ENCODE measurements at regions not wholly inside any gene's neighbourhood (a gene's known extent, or its start where the extent isn't known, plus 50 kb on each side); places are given as distances from the start of the nearest gene placed in this dataset.

DNA sequence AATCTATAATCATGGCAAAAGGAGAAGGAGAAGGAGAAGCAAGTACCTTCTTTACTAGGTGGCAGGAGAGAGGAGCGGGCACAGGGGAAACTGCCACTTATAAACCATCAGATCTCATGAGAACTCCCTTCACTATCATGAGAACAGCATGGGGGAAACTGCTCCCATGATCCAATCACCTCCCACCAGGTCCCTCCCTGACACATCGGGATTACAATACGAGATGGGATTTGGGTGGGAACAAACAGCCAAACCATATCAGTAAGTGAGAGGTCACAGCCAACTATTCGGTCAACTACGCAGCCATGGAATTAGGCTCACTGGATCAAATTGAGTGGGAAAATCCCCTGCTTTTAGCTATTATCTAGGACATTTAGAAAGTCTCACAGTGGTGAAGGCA is 54.2 kb upstream of the STEAP1B start (continued):
- TF ChIP-seq USF1 (IDR thresholded peaks at IDR 0.05; ENCODE audit: borderline replicate concordance, low read depth) (no peak), RXRA (IDR thresholded peaks at IDR 0.05; ENCODE audit: borderline replicate concordance, low read depth) (no peak)

DNA sequence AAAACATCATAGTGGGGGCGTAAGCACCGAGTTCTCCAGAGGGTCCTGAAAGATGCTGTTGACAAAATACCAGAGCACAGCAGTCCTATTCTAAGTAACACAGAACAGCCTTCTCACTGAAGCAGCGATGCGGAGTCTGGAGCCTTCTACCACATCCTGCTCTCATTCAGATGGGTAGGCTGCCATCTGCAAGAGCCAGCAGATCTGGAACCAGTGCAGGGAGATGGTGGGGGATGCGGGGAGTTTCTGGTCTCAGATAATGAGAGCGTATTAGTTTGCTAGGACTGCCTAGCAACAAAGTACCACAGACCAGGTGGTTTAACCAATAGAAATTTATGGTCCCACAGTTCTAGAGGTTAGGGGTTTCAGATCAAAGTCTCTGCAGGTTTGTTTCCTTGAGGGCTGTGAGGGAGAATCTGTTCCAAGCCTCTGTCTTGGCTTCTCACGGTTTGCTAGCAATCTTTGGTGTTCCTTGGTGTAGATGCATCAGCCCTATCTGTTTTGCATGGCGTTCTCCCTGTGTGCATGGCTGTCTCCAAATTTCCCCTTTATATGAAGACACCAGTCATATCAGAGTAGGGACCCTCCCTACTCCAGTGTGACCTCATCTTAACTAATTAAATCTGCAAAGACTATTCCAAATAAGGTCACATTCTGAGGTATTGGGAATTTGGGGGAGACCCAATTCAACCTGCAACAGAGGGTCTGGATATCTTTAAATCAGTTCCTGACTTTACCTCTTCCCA is 52.0 kb upstream of the STEAP1B start:
- no peak overlapping the region for H3K4me3 ChIP-seq (ENCODE audit: low read depth in 2 of 2, low read length in 1 of 2)
- WGBS (ENCODE audit: low lambda C conversion rate): 15% methylated on average over 8 of the region's 8 CpGs
- H4K20me1 ChIP-seq (ENCODE audit: insufficient read depth): no peaks in the 10 kb centered on the region
- ChIA-PET POLR2A (no interaction called here), CTCF (interaction anchor here (4.1 kb wide), 1 partner anchor 9 kb away, joined by 26 read pairs; no protein-coding TSS in a partner anchor)
- H3K9me2 ChIP-seq: no peaks in the 10 kb centered on the region
- H3K4me2 ChIP-seq: no peak overlapping the region
- H3K27me3 ChIP-seq (ENCODE audit: insufficient read depth): peaks cover 85% of the 10 kb centered on the region
- no peak for DNase-seq
- no peaks in the 10 kb centered on the region for H3K36me3 ChIP-seq (replicated peaks in 1 of 2; ENCODE audit: control insufficient read depth in 1 of 2, insufficient read depth in 2 of 2, low read length in 1 of 2)
- TF ChIP-seq RFX5 (IDR thresholded peaks at IDR 0.05; ENCODE audit: low read length): 0 out of 2 replicates have a peak, but pooled peaks have one; percentile 25
- TF ChIP-seq CHD2 (IDR thresholded peaks at IDR 0.05; ENCODE audit: low read length, partially characterized antibody): no peak
- H3F3A ChIP-seq (replicated peaks; ENCODE audit: insufficient read depth): no peaks in the 10 kb centered on the region
- no peak overlapping the region for H3K27ac ChIP-seq (ENCODE audit: low read depth in 2 of 2, low read length in 1 of 2)
- no peaks in the 10 kb centered on the region for H3K79me2 ChIP-seq (ENCODE audit: insufficient read depth)
- H3K9ac ChIP-seq: no peak overlapping the region
- H3K4me1 ChIP-seq (ENCODE audit: control insufficient read depth in 1 of 2, insufficient read depth in 2 of 2, low read depth in 1 of 2, low read length in 1 of 2): peaks cover 0 to 3% of the 10 kb centered on the region in 2 experiments; a peak in 2 of 4 replicates
- no peaks in the 10 kb centered on the region for H3K9me3 ChIP-seq
- H2AFZ ChIP-seq (ENCODE audit: low read depth): no peak overlapping the region

- no peak for DNase-seq
- Histone ChIP-seq H3K4me2 (peak overlapping the region; percentile 51; the same call in 1 of the 2 replicates), H3F3A (replicated peaks; ENCODE audit: insufficient read depth) (no peaks in the 10 kb centered on the region), H3K79me2 (ENCODE audit: insufficient read depth) (no peaks in the 10 kb centered on the region), H3K4me3 (ENCODE audit: low read depth in 2 of 2, low read length in 1 of 2) (peak overlapping the region in 1 of 2 experiments; percentile 16; a peak in 1 of 4 replicates), H3K27me3 (ENCODE audit: insufficient read depth) (peaks cover 88% of the 10 kb centered on the region), H3K9me3 (no peaks in the 10 kb centered on the region), H4K20me1 (ENCODE audit: insufficient read depth) (no peaks in the 10 kb centered on the region), H3K27ac (ENCODE audit: low read depth in 2 of 2, low read length in 1 of 2) (no peak overlapping the region), H3K4me1 (ENCODE audit: control insufficient read depth in 1 of 2, insufficient read depth in 2 of 2, low read depth in 1 of 2, low read length in 1 of 2) (peaks cover 0 to 3% of the 10 kb centered on the region in 2 experiments; a peak in 2 of 4 replicates), H3K9ac (no peak overlapping the region), H3K9me2 (no peaks in the 10 kb centered on the region), H3K36me3 (replicated peaks in 1 of 2; ENCODE audit: control insufficient read depth in 1 of 2, insufficient read depth in 2 of 2, low read length in 1 of 2) (no peaks in the 10 kb centered on the region), H2AFZ (ENCODE audit: low read depth) (no peak overlapping the region)
- CTCF ChIA-PET: interaction anchor here (0.6 to 4.1 kb wide), 6 partner anchors 9 to 504 kb away, joined by 3 to 26 read pairs (median 4); no protein-coding TSS in a partner anchor
- 9% methylated on average over 6 of the region's 6 CpGs for WGBS (ENCODE audit: low lambda C conversion rate)
- POLR2A ChIA-PET: no interaction called here
- TF ChIP-seq TAF1 (IDR thresholded peaks at IDR 0.05; ENCODE audit: borderline replicate concordance, low read depth, low read length) (no peak), NRF1 (IDR thresholded peaks at IDR 0.05; ENCODE audit: low read depth, low read length) (no peak), ELF1 (IDR thresholded peaks at IDR 0.05) (no peak), GABPA (IDR thresholded peaks at IDR 0.05; ENCODE audit: low read depth) (no peak), IRF3 (IDR thresholded peaks at IDR 0.05; ENCODE audit: low read depth, low read length) (no peak), SIN3A (IDR thresholded peaks at IDR 0.05; ENCODE audit: borderline replicate concordance, low read depth, low read length) (no peak), GATA2 (CRISPR knock-in tag; IDR thresholded peaks at IDR 0.05) (no peak), USF2 (IDR thresholded peaks at IDR 0.05; ENCODE audit: borderline replicate concordance, low read depth, low read length) (no peak), YY1 (IDR thresholded peaks at IDR 0.05; ENCODE audit: low read depth) (no peak), TEAD4 (IDR thresholded peaks at IDR 0.05; ENCODE audit: borderline replicate concordance, insufficient read depth) (no peak), NFIC (IDR thresholded peaks at IDR 0.05; ENCODE audit: borderline replicate concordance) (no peak), RCOR1 (IDR thresholded peaks at IDR 0.05; ENCODE audit: low read length) (no peak), RAD21 (IDR thresholded peaks at IDR 0.05; ENCODE audit: low read length) (no peak), RXRA (IDR thresholded peaks at IDR 0.05; ENCODE audit: borderline replicate concordance, low read depth) (no peak), CHD2 (IDR thresholded peaks at IDR 0.05; ENCODE audit: low read length, partially characterized antibody) (no peak)
- TF ChIP-seq, protein P1, sequence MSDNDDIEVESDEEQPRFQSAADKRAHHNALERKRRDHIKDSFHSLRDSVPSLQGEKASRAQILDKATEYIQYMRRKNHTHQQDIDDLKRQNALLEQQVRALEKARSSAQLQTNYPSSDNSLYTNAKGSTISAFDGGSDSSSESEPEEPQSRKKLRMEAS (IDR thresholded peaks at IDR 0.05; ENCODE audit: low read depth): no peak
Observed at GRCh38 chr7:22550514-22551030, 50.6 kb upstream of the STEAP1B start.

All from SK-N-SH (cell line).